ENCODE measurements at regions not wholly inside any gene's neighbourhood (a gene's known extent, or its start where the extent isn't known, plus 50 kb on each side); places are given as distances from the start of the nearest gene placed in this dataset.

DNA sequence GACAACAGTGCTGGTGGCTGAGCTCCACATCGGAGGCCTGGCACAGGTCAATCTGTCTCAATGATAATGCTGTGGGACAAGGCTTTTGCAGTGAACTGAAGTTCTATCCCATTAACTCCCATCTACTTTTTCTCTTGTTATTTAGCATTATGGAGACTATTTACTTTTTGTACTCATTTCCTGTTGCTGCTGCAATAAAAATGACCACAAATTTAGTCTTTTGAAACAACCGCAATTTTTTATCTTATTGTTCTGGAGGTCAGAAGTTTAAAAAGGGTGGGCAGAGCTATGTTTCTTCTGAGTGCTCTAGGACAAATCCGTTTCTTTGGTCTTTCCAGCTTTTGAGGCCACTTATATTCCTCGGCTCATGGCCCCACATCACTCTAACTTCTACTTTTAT lies 111.0 kb upstream of the PITX2 start:
- TF ChIP-seq, protein P1, sequence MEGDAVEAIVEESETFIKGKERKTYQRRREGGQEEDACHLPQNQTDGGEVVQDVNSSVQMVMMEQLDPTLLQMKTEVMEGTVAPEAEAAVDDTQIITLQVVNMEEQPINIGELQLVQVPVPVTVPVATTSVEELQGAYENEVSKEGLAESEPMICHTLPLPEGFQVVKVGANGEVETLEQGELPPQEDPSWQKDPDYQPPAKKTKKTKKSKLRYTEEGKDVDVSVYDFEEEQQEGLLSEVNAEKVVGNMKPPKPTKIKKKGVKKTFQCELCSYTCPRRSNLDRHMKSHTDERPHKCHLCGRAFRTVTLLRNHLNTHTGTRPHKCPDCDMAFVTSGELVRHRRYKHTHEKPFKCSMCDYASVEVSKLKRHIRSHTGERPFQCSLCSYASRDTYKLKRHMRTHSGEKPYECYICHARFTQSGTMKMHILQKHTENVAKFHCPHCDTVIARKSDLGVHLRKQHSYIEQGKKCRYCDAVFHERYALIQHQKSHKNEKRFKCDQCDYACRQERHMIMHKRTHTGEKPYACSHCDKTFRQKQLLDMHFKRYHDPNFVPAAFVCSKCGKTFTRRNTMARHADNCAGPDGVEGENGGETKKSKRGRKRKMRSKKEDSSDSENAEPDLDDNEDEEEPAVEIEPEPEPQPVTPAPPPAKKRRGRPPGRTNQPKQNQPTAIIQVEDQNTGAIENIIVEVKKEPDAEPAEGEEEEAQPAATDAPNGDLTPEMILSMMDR (IDR thresholded peaks at IDR 0.05; ENCODE audit: insufficient read depth, low read length, poor library complexity, severe bottlenecking), result no peak
- TF ChIP-seq EZH2phosphoT487 (conservative IDR thresholded peaks at IDR 0.05; ENCODE audit: low read length), result no peak
